Keratinocyte (primary cell): ENCODE measurements at regions not wholly inside any gene's neighbourhood (a gene's known extent, or its start where the extent isn't known, plus 50 kb on each side); places are given as distances from the start of the nearest gene placed in this dataset.
A peak's percentile ranks its signal among the peaks of the same experiment; 100 is the strongest.

ENCODE experiments used
- DNase-seq: peaks from one replicate; pipeline ENCODE4 v3.0.0-alpha.2; 2011; ENCODE audit warnings: low read depth, missing footprints, low spot score
- FAIRE-seq: peaks from 2 replicates; lab custom pipeline; 2011; peaks lifted over from hg19 to GRCh38; lab: Jason Lieb, UNC
- H2AFZ ChIP-seq: 2 replicates; pipeline ENCODE4 v1.6.0; 2012; ENCODE audit warnings: low read length, control low read depth, inconsistent platforms; ENCODE audit not compliant: control insufficient read depth
- H3K27ac ChIP-seq: 2 replicates; pipeline ENCODE4 v1.5.1; 2011; ENCODE audit warnings: low read length; ENCODE audit not compliant: control insufficient read depth, insufficient read depth
- H3K27me3 ChIP-seq: 3 replicates; pipeline ENCODE4 v1.6.0; 2011; ENCODE audit warnings: low read length; ENCODE audit not compliant: control insufficient read depth, insufficient read depth; ENCODE audit errors: extremely low read depth
- H3K36me3 ChIP-seq, 2 experiments: 2 replicates in 1 of 2; 3 replicates in 1 of 2; pipeline ENCODE4 v1.5.1; 2011; ENCODE audit warnings: low read length in 2 of 2, mild to moderate bottlenecking in 1 of 2; ENCODE audit not compliant: control insufficient read depth in 2 of 2, insufficient read depth in 2 of 2; ENCODE audit errors: extremely low read depth in 1 of 2
- H3K4me1 ChIP-seq: 3 replicates; pipeline ENCODE4 v1.5.1; 2011; ENCODE audit warnings: low read length; ENCODE audit not compliant: control insufficient read depth, insufficient read depth; ENCODE audit errors: extremely low read depth
- H3K4me2 ChIP-seq: 3 replicates; pipeline ENCODE4 v1.6.0; 2011; ENCODE audit warnings: low read depth, low read length; ENCODE audit not compliant: control insufficient read depth, insufficient read depth; ENCODE audit errors: extremely low read depth
- H3K4me3 ChIP-seq, 3 experiments: fragments of 200-600 bp in 1 of 3; sonication (generic) in 1 of 3; 2 replicates in 2 of 3; 3 replicates in 1 of 3; pipeline ENCODE4 v1.5.1; 2011 to 2016; ENCODE audit warnings: low read length in 3 of 3, mild to moderate bottlenecking in 3 of 3, control low read depth in 2 of 3, inconsistent platforms in 1 of 3, low read depth in 1 of 3, mixed read lengths in 1 of 3, mixed run types in 1 of 3, moderate library complexity in 1 of 3; ENCODE audit not compliant: control insufficient read depth in 2 of 3, insufficient read depth in 2 of 3; ENCODE audit errors: extremely low read depth in 1 of 3
- H3K79me2 ChIP-seq: 2 replicates; pipeline ENCODE4 v1.6.0; 2012; ENCODE audit warnings: low read length; ENCODE audit not compliant: control insufficient read depth, insufficient read depth
- H3K9ac ChIP-seq: 3 replicates; pipeline ENCODE4 v1.6.0; 2011; ENCODE audit warnings: low read length; ENCODE audit not compliant: control insufficient read depth, insufficient read depth; ENCODE audit errors: extremely low read depth
- H3K9me1 ChIP-seq: 3 replicates; pipeline ENCODE4 v1.6.0; 2011; ENCODE audit warnings: low read length; ENCODE audit not compliant: control insufficient read depth, insufficient read depth; ENCODE audit errors: extremely low read depth
- H3K9me3 ChIP-seq: 2 replicates; pipeline ENCODE4 v1.5.1; 2012; ENCODE audit warnings: low read depth, low read length; ENCODE audit not compliant: control insufficient read depth
- H4K20me1 ChIP-seq: 3 replicates; pipeline ENCODE4 v1.6.0; 2011; ENCODE audit warnings: low read length; ENCODE audit not compliant: control insufficient read depth, insufficient read depth; ENCODE audit errors: extremely low read depth
- CTCF ChIP-seq, 3 experiments: IDR thresholded peaks in 1 of 3; conservative IDR thresholded peaks in 1 of 3; optimal IDR thresholded peaks in 1 of 3; 2 replicates in 2 of 3; 3 replicates in 1 of 3; pipeline versions ENCODE3 to v1.5.1; 2011; ENCODE audit warnings: low read length in 3 of 3, mild to moderate bottlenecking in 3 of 3, moderate library complexity in 2 of 3, control low read depth in 1 of 3, inconsistent platforms in 1 of 3; ENCODE audit not compliant: insufficient read depth in 2 of 3; ENCODE audit errors: extremely low read depth in 1 of 3
- EZH2 ChIP-seq: IDR thresholded peaks from one replicate; pipeline ENCODE4 v1.6.1; 2012; ENCODE audit warnings: inconsistent platforms, mild to moderate bottlenecking, low read length, moderate library complexity
- dilution Hi-C: fragments of 300-500 bp; cut with MboI; formaldehyde crosslinking; loops from one replicate; pipeline ENCODE4 v1.7.0; 2020; ENCODE audit warnings: low sequenced_read_pairs; ENCODE audit not compliant: extremely low pct_ligation_motif_present

- no peak overlapping the region for H3K9ac ChIP-seq
- DNase-seq: no peak
- H3K36me3 ChIP-seq: no peaks in the 10 kb centered on the region
- H3K4me3 ChIP-seq: no peak overlapping the region
- H3K9me3 ChIP-seq: no peaks in the 10 kb centered on the region
- no peaks in the 10 kb centered on the region for H4K20me1 ChIP-seq
- no peak overlapping the region for H2AFZ ChIP-seq
- dilution Hi-C loops: no loop called here
- H3K4me2 ChIP-seq: no peak overlapping the region
- FAIRE-seq: no peak
- no peaks in the 10 kb centered on the region for H3K4me1 ChIP-seq
- H3K27ac ChIP-seq: no peak overlapping the region
- no peaks in the 10 kb centered on the region for H3K79me2 ChIP-seq
- no peaks in the 10 kb centered on the region for H3K9me1 ChIP-seq
- TF ChIP-seq EZH2: no peak
- no peak for TF ChIP-seq CTCF (optimal IDR thresholded peaks at IDR 0.05 in 1 of 3, IDR thresholded peaks at IDR 0.05 in 1 of 3, conservative IDR thresholded peaks at IDR 0.05 in 1 of 3; ENCODE audit: extremely low read depth in 1 of 3, insufficient read depth in 2 of 3, low read length in 3 of 3)
- peaks cover 5% of the 10 kb centered on the region for H3K27me3 ChIP-seq
Measured at GRCh38 chr17:45664921-45665320, 119.2 kb upstream of the CRHR1 start.

- Histone ChIP-seq H3K9me3 (no peaks in the 10 kb centered on the region), H3K27me3 (peaks cover 4% of the 10 kb centered on the region), H2AFZ (no peak overlapping the region), H3K4me2 (no peak overlapping the region), H3K9me1 (no peaks in the 10 kb centered on the region), H3K4me1 (no peaks in the 10 kb centered on the region), H3K36me3 (no peaks in the 10 kb centered on the region), H4K20me1 (no peaks in the 10 kb centered on the region), H3K27ac (no peak overlapping the region), H3K9ac (no peak overlapping the region), H3K79me2 (no peaks in the 10 kb centered on the region), H3K4me3 (no peak overlapping the region)
- FAIRE-seq (no peak), DNase-seq (no peak)
- TF ChIP-seq EZH2 (no peak), CTCF (optimal IDR thresholded peaks at IDR 0.05 in 1 of 3, IDR thresholded peaks at IDR 0.05 in 1 of 3, conservative IDR thresholded peaks at IDR 0.05 in 1 of 3; ENCODE audit: extremely low read depth in 1 of 3, insufficient read depth in 2 of 3, low read length in 3 of 3) (peak in 1 of 3 experiments; percentile 28)
- dilution Hi-C loops: no loop called here
Measured at GRCh38 chr17:45666046-45666600, 118.0 kb upstream of the CRHR1 start.
